SK-N-SH (cell line): ENCODE measurements at regions not wholly inside any gene's neighbourhood (a gene's known extent, or its start where the extent isn't known, plus 50 kb on each side); places are given as distances from the start of the nearest gene placed in this dataset.
A peak's percentile ranks its signal among the peaks of the same experiment; 100 is the strongest.

Source experiments
- CTCF ChIA-PET: fragments of 300-600, 350-600 bp; formaldehyde crosslinking; extraction: SDS; loops from one replicate; lab custom pipeline; 2021; lab: Yijun Ruan, JAX
- POLR2A ChIA-PET: fragments of 350-600 bp; sonication (Branson Sonifier 250); formaldehyde crosslinking; extraction: SDS; loops from one replicate; lab custom pipeline; 2020; ENCODE audit warnings: antibody characterized with exemption, inconsistent platforms; lab: Yijun Ruan, JAX
- DNase-seq: peaks from one replicate; pipeline ENCODE4 v3.0.0; 2012
- H2AFZ ChIP-seq: fragments of 200-600 bp; sonication (generic); 2 replicates; pipeline ENCODE4 v1.8.1; 2016; ENCODE audit warnings: antibody characterized with exemption, mild to moderate bottlenecking, low read depth
- H3F3A ChIP-seq: fragments of 200-600 bp; sonication (generic); replicated peaks from 2 replicates; pipeline ENCODE3; 2016; ENCODE audit warnings: antibody characterized with exemption, mild to moderate bottlenecking; ENCODE audit not compliant: insufficient read depth
- H3K27ac ChIP-seq, 2 experiments: fragments of 200-500 bp in 1 of 2; fragments of 200-600 bp in 1 of 2; sonication (Bioruptor generic) in 1 of 2; sonication (generic), shearing (Covaris generic) in 1 of 2; 2 replicates each; pipeline versions ENCODE4 v1.5.1 to v1.6.1; 2014 to 2016; ENCODE audit warnings: low read depth in 2 of 2, inconsistent platforms in 1 of 2, low read length in 1 of 2, mild to moderate bottlenecking in 1 of 2, mixed read lengths in 1 of 2
- H3K27me3 ChIP-seq: fragments of 200-600 bp; sonication (generic), shearing (Covaris generic); 2 replicates; pipeline ENCODE4 v1.6.1; 2016; ENCODE audit warnings: mixed run types; ENCODE audit not compliant: insufficient read depth
- H3K36me3 ChIP-seq, 2 experiments: fragments of 200-500 bp in 1 of 2; fragments of 200-600 bp in 1 of 2; sonication (Bioruptor generic) in 1 of 2; sonication (generic) in 1 of 2; replicated peaks in 1 of 2; 2 replicates each; pipeline versions ENCODE3 to v1.5.1; 2014 to 2016; ENCODE audit warnings: low read length in 1 of 2, mild to moderate bottlenecking in 1 of 2; ENCODE audit not compliant: insufficient read depth in 2 of 2, control insufficient read depth in 1 of 2
- H3K4me1 ChIP-seq, 2 experiments: fragments of 200-500 bp in 1 of 2; fragments of 200-600 bp in 1 of 2; sonication (Bioruptor generic) in 1 of 2; sonication (generic), shearing (Covaris generic) in 1 of 2; 2 replicates each; pipeline versions ENCODE4 v1.5.1 to v1.6.1; 2014 to 2016; ENCODE audit warnings: low read depth in 1 of 2, low read length in 1 of 2, mixed run types in 1 of 2; ENCODE audit not compliant: insufficient read depth in 2 of 2, control insufficient read depth in 1 of 2
- H3K4me2 ChIP-seq: fragments of 200-600 bp; sonication (generic), shearing (Covaris generic); 2 replicates; pipeline ENCODE4 v1.6.1; 2017; ENCODE audit warnings: mixed run types
- H3K4me3 ChIP-seq, 2 experiments: fragments of 200-500 bp in 1 of 2; fragments of 200-600 bp in 1 of 2; sonication (Bioruptor generic) in 1 of 2; sonication (generic), shearing (Covaris generic) in 1 of 2; 2 replicates each; pipeline versions ENCODE4 v1.5.1 to v1.8.1; 2014 to 2016; ENCODE audit warnings: low read depth in 2 of 2, inconsistent platforms in 1 of 2, low read length in 1 of 2, mild to moderate bottlenecking in 1 of 2, mixed read lengths in 1 of 2, moderate library complexity in 1 of 2
- H3K79me2 ChIP-seq: fragments of 200-600 bp; sonication (generic); 2 replicates; pipeline ENCODE4 v1.8.1; 2017; ENCODE audit warnings: mild to moderate bottlenecking; ENCODE audit not compliant: insufficient read depth
- H3K9ac ChIP-seq: fragments of 200-600 bp; sonication (generic); 2 replicates; pipeline ENCODE4 v1.6.1; 2017; ENCODE audit warnings: mixed run types
- H3K9me2 ChIP-seq: fragments of 200-600 bp; sonication (generic); 2 replicates; pipeline ENCODE4 v1.6.1; 2017; ENCODE audit warnings: mixed run types
- H3K9me3 ChIP-seq: fragments of 200-600 bp; sonication (generic); 2 replicates; pipeline ENCODE4 v1.6.1; 2017; ENCODE audit warnings: mixed run types, mild to moderate bottlenecking, moderate library complexity
- H4K20me1 ChIP-seq: fragments of 200-600 bp; sonication (generic); 2 replicates; pipeline ENCODE4 v1.6.1; 2017; ENCODE audit warnings: mild to moderate bottlenecking, mixed run types; ENCODE audit not compliant: insufficient read depth
- CHD2 ChIP-seq: fragments of 150-350 bp; IDR thresholded peaks from 2 replicates; pipeline ENCODE4 v1.6.1; 2018; ENCODE audit warnings: low read length; ENCODE audit not compliant: partially characterized antibody
- ELF1 ChIP-seq: IDR thresholded peaks from 2 replicates; pipeline ENCODE4 v1.4.0; 2012
- EP300 ChIP-seq, 2 experiments: IDR thresholded peaks; 2 replicates each; pipeline versions ENCODE4 v1.4.0 to v1.6.1; 2012; ENCODE audit warnings: borderline replicate concordance in 1 of 2, low read depth in 1 of 2, low read length in 1 of 2
- FOSL2 ChIP-seq: IDR thresholded peaks from 2 replicates; pipeline ENCODE4 v1.4.0; 2012; ENCODE audit warnings: low read depth, mild to moderate bottlenecking, moderate library complexity, borderline replicate concordance
- FOXJ3 ChIP-seq: sonication (generic); formaldehyde crosslinking; IDR thresholded peaks from 2 replicates; pipeline ENCODE4 v1.5.1; 2020; ENCODE audit warnings: mild to moderate bottlenecking, missing genetic modification reagents
- FOXM1 ChIP-seq: IDR thresholded peaks from 2 replicates; pipeline ENCODE4 v1.4.0; 2012; ENCODE audit warnings: low read depth, mild to moderate bottlenecking
- GABPA ChIP-seq: IDR thresholded peaks from 2 replicates; pipeline ENCODE4 v1.4.0; 2012; ENCODE audit warnings: low read depth, mild to moderate bottlenecking
- JUND ChIP-seq: IDR thresholded peaks from 2 replicates; pipeline ENCODE4 v1.4.0; 2012
- MXI1 ChIP-seq: IDR thresholded peaks from 2 replicates; pipeline ENCODE4 v1.6.1; 2012; ENCODE audit warnings: mild to moderate bottlenecking, low read depth, low read length, improper control_type of control experiment
- NFIC ChIP-seq: IDR thresholded peaks from 2 replicates; pipeline ENCODE4 v1.4.0; 2012; ENCODE audit warnings: borderline replicate concordance
- POLR2AphosphoS5 ChIP-seq: IDR thresholded peaks from 2 replicates; pipeline ENCODE4 v1.6.1; 2012; ENCODE audit warnings: low read depth, low read length
- RAD21 ChIP-seq: IDR thresholded peaks from 2 replicates; pipeline ENCODE4 v1.6.1; 2012; ENCODE audit warnings: mild to moderate bottlenecking, low read length
- RCOR1 ChIP-seq: fragments of 150-350 bp; IDR thresholded peaks from 2 replicates; pipeline ENCODE4 v1.6.1; 2017; ENCODE audit warnings: antibody characterized with exemption, low read length
- RXRA ChIP-seq: IDR thresholded peaks from 2 replicates; pipeline ENCODE4 v1.4.0; 2012; ENCODE audit warnings: low read depth, mild to moderate bottlenecking, borderline replicate concordance
- SIN3A ChIP-seq: IDR thresholded peaks from 2 replicates; pipeline ENCODE4 v1.6.1; 2012; ENCODE audit warnings: low read depth, mild to moderate bottlenecking, low read length, moderate library complexity, borderline replicate concordance
- TCF12 ChIP-seq: IDR thresholded peaks from 2 replicates; pipeline ENCODE4 v1.4.0; 2012
- WGBS: methylation state at CpG from one replicate; pipeline ENCODE4 v1.1.6; 2017; ENCODE audit warnings: low lambda C conversion rate; 5-methylcytosine and 5-hydroxymethylcytosine counted together
- TF ChIP-seq, protein P1 (sequence below): IDR thresholded peaks from 2 replicates; pipeline ENCODE4; 2012
- TF ChIP-seq, protein P2 (sequence below): IDR thresholded peaks from 2 replicates; pipeline ENCODE4 v1.4.0; 2012; ENCODE audit warnings: low read depth, borderline replicate concordance
- TF ChIP-seq, protein P3 (sequence below): IDR thresholded peaks from 2 replicates; pipeline ENCODE4 v1.4.0; 2012; ENCODE audit warnings: low read depth, borderline replicate concordance

DNA sequence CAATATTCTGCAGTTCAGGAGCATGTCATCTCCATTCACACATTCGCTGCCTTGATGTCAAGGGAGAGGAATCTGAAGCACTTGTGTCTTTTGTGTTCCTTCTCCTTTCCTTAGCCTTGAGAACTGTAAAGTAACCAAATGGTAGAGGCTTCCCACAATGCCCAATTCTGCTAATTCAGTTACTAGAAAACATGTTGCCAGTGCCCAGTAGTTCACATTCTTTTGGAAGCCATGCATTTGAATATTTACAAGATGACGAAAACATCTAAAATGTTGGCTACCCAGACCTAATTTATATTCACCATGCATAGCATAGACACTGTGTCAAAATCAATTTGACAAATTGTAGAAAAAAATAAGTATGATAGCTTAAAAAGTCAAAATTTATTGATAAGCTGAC is 852.7 kb upstream of the PHF14 start:
- Histone ChIP-seq H3K27ac (peak overlapping the region in 1 of 2 experiments; percentile 100; a peak in 2 of 4 replicates), H3K9me3 (no peaks in the 10 kb centered on the region; the same call in none of the 2 replicates), H3K9ac (no peak overlapping the region), H3K27me3 (no peaks in the 10 kb centered on the region), H3K4me2 (no peak overlapping the region), H3K79me2 (no peaks in the 10 kb centered on the region), H4K20me1 (no peaks in the 10 kb centered on the region), H3K4me3 (no peak overlapping the region), H3K36me3 (no peaks in the 10 kb centered on the region), H3F3A (no peaks in the 10 kb centered on the region), H3K4me1 (peaks cover 0 to 26% of the 10 kb centered on the region in 2 experiments; a peak in 2 of 4 replicates), H3K9me2 (no peaks in the 10 kb centered on the region), H2AFZ (no peak overlapping the region)
- ChIA-PET POLR2A (no interaction called here), CTCF (interaction anchor here (0.6 kb wide), 1 partner anchor 13 kb away, joined by 3 read pairs; no protein-coding TSS in a partner anchor)
- WGBS = 36% methylated on average over 2 of the region's 2 CpGs
- TF ChIP-seq GABPA (no peak), POLR2AphosphoS5 (no peak), SIN3A (no peak), TCF12 (no peak), RCOR1 (no peak)
- DNase-seq = no peak

DNA sequence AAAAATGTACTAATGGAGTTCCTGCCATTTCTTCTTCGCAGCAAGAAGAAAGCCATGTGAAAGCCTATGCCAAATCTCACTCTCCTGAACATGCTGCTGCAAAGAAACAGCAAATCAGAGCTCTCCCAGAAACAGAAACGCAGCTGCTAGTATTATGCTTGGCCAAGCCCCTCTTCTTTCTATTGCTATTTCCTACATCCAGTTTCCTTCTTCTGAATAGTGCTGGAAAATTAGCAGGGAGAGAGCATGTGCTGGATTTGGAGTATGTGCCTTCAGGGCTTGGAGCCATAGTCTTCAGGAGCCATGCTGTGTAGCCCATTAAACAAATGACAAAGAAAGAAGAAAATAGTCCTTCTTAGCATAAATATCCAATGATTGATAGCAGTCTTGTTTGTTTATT is 852.0 kb upstream of the PHF14 start:
- TF ChIP-seq RAD21 (0 out of 2 replicates have a peak, but pooled peaks have one; percentile 4), FOXJ3 (CRISPR knock-in tag) (no peak)
- TF ChIP-seq, all 33 proteins: peak for 1
- H3K4me2 ChIP-seq = no peak overlapping the region
- H3K79me2 ChIP-seq = no peaks in the 10 kb centered on the region
- H4K20me1 ChIP-seq = no peaks in the 10 kb centered on the region
- no peaks in the 10 kb centered on the region for H3K36me3 ChIP-seq
- no peaks in the 10 kb centered on the region for H3F3A ChIP-seq
- DNase-seq = peak; percentile 10
- peaks cover 0 to 26% of the 10 kb centered on the region in 2 experiments; a peak in 2 of 4 replicates for H3K4me1 ChIP-seq
- no peaks in the 10 kb centered on the region for H3K9me2 ChIP-seq
- 16% methylated on average over 2 of the region's 2 CpGs for WGBS
- H3K4me3 ChIP-seq = no peak overlapping the region
- POLR2A ChIA-PET = no interaction called here
- H3K9ac ChIP-seq = no peak overlapping the region
- CTCF ChIA-PET = interaction anchor here (0.6 kb wide), 1 partner anchor 13 kb away, joined by 3 read pairs; no protein-coding TSS in a partner anchor
- H3K27ac ChIP-seq = peak overlapping the region in 1 of 2 experiments; percentile 100; a peak in 2 of 4 replicates
- no peaks in the 10 kb centered on the region; the same call in none of the 2 replicates for H3K9me3 ChIP-seq
- no peaks in the 10 kb centered on the region for H3K27me3 ChIP-seq
- no peak overlapping the region for H2AFZ ChIP-seq

DNA sequence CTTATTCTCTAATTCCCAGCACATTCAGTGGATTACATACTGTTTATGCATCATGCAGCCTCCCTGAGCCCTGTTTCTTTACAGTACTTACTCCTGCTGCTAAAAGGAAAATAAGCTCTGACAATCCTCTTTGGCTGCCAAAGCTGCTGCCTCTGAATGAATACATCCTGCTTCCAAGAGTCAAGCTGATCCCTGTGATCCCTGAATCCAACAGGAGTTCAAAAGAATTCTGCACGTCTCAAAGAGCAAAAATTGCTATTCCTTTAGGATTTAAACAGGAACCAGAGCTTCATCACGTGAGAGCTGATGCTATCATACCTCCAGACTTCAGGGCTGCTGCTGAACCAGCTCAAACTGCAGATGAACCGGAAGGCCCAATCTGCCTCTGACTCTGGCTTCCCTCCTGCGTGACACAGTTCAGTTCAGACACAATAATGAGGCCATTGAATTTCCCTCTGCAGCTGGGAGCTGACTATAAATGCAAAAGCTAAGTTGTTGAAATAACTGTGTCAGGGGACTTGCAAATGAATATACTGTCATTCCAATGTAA is 851.0 kb upstream of the PHF14 start:
- peak; percentile 68 for DNase-seq
- no peaks in the 10 kb centered on the region for H3K9me2 ChIP-seq
- no peaks in the 10 kb centered on the region for H3F3A ChIP-seq
- H2AFZ ChIP-seq = no peak overlapping the region
- WGBS = 7% methylated on average over 4 of the region's 4 CpGs
- H3K9ac ChIP-seq = no peak overlapping the region
- CTCF ChIA-PET = interaction anchor here (0.6 to 1.6 kb wide), 5 partner anchors 290 to 1704 kb away, joined by 3 to 6 read pairs (median 3); no protein-coding TSS in a partner anchor
- H3K4me3 ChIP-seq = peak overlapping the region in 1 of 2 experiments; percentile 9; a peak in 1 of 4 replicates
- no peaks in the 10 kb centered on the region for H3K27me3 ChIP-seq
- POLR2A ChIA-PET = interaction anchor here (0.6 kb wide), 1 partner anchor 154 kb away, joined by 3 read pairs; no protein-coding TSS in a partner anchor
- peaks cover 0 to 26% of the 10 kb centered on the region in 2 experiments; a peak in 2 of 4 replicates for H3K4me1 ChIP-seq
- no peaks in the 10 kb centered on the region for H3K79me2 ChIP-seq
- H3K36me3 ChIP-seq = no peaks in the 10 kb centered on the region
- no peaks in the 10 kb centered on the region for H4K20me1 ChIP-seq
- H3K27ac ChIP-seq = peak overlapping the region in 1 of 2 experiments; percentile 100; a peak in 2 of 4 replicates
- H3K9me3 ChIP-seq = no peaks in the 10 kb centered on the region; the same call in none of the 2 replicates
- no peak overlapping the region for H3K4me2 ChIP-seq
- TF ChIP-seq RXRA (no peak), NFIC (no peak), ELF1 (no peak), EP300 (IDR thresholded peaks at IDR 0.05; ENCODE audit: borderline replicate concordance in 1 of 2, low read depth in 1 of 2, low read length in 1 of 2) (peak in 1 of 2 experiments; percentile 89; a peak in 2 of 4 replicates), MXI1 (peak; percentile 85), FOXM1 (no peak), RCOR1 (peak; percentile 91), FOSL2 (no peak), TCF12 (no peak), JUND (no peak), GABPA (no peak), CHD2 (peak; percentile 81), SIN3A (no peak)
- TF ChIP-seq, protein P1, sequence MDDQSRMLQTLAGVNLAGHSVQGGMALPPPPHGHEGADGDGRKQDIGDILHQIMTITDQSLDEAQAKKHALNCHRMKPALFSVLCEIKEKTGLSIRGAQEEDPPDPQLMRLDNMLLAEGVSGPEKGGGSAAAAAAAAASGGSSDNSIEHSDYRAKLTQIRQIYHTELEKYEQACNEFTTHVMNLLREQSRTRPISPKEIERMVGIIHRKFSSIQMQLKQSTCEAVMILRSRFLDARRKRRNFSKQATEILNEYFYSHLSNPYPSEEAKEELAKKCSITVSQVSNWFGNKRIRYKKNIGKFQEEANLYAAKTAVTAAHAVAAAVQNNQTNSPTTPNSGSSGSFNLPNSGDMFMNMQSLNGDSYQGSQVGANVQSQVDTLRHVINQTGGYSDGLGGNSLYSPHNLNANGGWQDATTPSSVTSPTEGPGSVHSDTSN = no peak
- TF ChIP-seq, protein P2, sequence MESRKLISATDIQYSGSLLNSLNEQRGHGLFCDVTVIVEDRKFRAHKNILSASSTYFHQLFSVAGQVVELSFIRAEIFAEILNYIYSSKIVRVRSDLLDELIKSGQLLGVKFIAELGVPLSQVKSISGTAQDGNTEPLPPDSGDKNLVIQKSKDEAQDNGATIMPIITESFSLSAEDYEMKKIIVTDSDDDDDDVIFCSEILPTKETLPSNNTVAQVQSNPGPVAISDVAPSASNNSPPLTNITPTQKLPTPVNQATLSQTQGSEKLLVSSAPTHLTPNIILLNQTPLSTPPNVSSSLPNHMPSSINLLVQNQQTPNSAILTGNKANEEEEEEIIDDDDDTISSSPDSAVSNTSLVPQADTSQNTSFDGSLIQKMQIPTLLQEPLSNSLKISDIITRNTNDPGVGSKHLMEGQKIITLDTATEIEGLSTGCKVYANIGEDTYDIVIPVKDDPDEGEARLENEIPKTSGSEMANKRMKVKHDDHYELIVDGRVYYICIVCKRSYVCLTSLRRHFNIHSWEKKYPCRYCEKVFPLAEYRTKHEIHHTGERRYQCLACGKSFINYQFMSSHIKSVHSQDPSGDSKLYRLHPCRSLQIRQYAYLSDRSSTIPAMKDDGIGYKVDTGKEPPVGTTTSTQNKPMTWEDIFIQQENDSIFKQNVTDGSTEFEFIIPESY = no peak
- TF ChIP-seq, protein P3, sequence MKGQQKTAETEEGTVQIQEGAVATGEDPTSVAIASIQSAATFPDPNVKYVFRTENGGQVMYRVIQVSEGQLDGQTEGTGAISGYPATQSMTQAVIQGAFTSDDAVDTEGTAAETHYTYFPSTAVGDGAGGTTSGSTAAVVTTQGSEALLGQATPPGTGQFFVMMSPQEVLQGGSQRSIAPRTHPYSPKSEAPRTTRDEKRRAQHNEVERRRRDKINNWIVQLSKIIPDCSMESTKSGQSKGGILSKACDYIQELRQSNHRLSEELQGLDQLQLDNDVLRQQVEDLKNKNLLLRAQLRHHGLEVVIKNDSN = peak; percentile 72
